Body of pancreas (tissue), 4 donors: ENCODE measurements at regions not wholly inside any gene's neighbourhood (a gene's known extent, or its start where the extent isn't known, plus 50 kb on each side); places are given as distances from the start of the nearest gene placed in this dataset.

Experiments
- POLR2A ChIP-seq, 3 donors: fragments of 450-650 bp; IDR thresholded peaks; one replicate each; pipeline ENCODE4 v1.6.1; 2016; ENCODE audit warnings: antibody characterized with exemption in 3 of 3, mild to moderate bottlenecking in 2 of 3
- TF ChIP-seq, protein P1 (sequence below), 7 experiments: fragments of 450-650 bp in 4 of 7; fragments of 200-600 bp in 3 of 7; sonication (generic) in 3 of 7; IDR thresholded peaks; one replicate each; pipeline ENCODE4 v1.5.1; 2016 to 2019; ENCODE audit warnings: antibody characterized with exemption in 7 of 7

GRCh38 chr6:140398076-140398475 lies 1023.6 kb upstream of the CITED2 start:
- TF ChIP-seq, protein P1, sequence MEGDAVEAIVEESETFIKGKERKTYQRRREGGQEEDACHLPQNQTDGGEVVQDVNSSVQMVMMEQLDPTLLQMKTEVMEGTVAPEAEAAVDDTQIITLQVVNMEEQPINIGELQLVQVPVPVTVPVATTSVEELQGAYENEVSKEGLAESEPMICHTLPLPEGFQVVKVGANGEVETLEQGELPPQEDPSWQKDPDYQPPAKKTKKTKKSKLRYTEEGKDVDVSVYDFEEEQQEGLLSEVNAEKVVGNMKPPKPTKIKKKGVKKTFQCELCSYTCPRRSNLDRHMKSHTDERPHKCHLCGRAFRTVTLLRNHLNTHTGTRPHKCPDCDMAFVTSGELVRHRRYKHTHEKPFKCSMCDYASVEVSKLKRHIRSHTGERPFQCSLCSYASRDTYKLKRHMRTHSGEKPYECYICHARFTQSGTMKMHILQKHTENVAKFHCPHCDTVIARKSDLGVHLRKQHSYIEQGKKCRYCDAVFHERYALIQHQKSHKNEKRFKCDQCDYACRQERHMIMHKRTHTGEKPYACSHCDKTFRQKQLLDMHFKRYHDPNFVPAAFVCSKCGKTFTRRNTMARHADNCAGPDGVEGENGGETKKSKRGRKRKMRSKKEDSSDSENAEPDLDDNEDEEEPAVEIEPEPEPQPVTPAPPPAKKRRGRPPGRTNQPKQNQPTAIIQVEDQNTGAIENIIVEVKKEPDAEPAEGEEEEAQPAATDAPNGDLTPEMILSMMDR (IDR thresholded peaks at IDR 0.05), result no peak
- TF ChIP-seq POLR2A (IDR thresholded peaks at IDR 0.05), result no peak
